ENCODE measurements at regions not wholly inside any gene's neighbourhood (a gene's known extent, or its start where the extent isn't known, plus 50 kb on each side); places are given as distances from the start of the nearest gene placed in this dataset.
A peak's percentile ranks its signal among the peaks of the same experiment; 100 is the strongest.

DNA sequence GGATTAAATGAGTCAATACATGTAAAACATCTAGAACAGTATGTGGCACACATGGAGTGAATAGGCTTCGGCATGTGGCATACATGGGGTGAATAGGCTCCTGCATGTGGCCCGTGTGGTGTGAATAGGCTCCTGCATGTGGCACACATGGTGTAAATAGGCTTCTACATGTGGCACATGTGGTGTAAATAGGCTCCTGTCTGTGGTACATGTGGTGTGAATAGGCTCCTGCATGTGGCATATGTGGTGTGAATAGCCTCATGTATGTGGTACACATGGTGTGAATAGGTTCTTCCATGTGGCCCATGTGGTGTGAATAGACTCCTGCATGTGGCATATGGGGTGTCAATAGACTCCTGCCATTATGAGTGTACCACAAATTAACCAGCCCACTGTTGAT, 219.1 kb upstream of the KIRREL3 start:
- FAIRE-seq (no peak), DNase-seq (ENCODE audit: low read depth, low spot score) (no peak)
- Histone ChIP-seq H3K9ac (replicated peaks; ENCODE audit: extremely low read depth, insufficient read depth, low read length) (no peak overlapping the region), H3K36me3 (ENCODE audit: control insufficient read depth in 2 of 2, extremely low read depth in 1 of 2, insufficient read depth in 2 of 2, low read length in 2 of 2) (no peaks in the 10 kb centered on the region), H3K79me2 (ENCODE audit: control insufficient read depth, insufficient read depth, low read length) (no peaks in the 10 kb centered on the region), H3K9me3 (replicated peaks; ENCODE audit: control insufficient read depth, insufficient read depth, low read length) (no peaks in the 10 kb centered on the region), H3K27ac (ENCODE audit: insufficient read depth, low read depth, low read length) (no peak overlapping the region), H3K4me2 (ENCODE audit: insufficient read depth, low read length) (no peak overlapping the region), H2AFZ (ENCODE audit: low read depth, low read length) (no peak overlapping the region), H3K4me1 (ENCODE audit: control insufficient read depth, extremely low read depth, insufficient read depth, low read length) (no peaks in the 10 kb centered on the region), H3K9me1 (replicated peaks; ENCODE audit: control insufficient read depth, extremely low read depth, insufficient read depth, low read length) (no peaks in the 10 kb centered on the region), H4K20me1 (replicated peaks; ENCODE audit: control insufficient read depth, extremely low read depth, insufficient read depth, low read length) (no peaks in the 10 kb centered on the region), H3K27me3 (ENCODE audit: control insufficient read depth in 2 of 2, insufficient read depth in 2 of 2, low read length in 2 of 2) (no peaks in the 10 kb centered on the region), H3K4me3 (replicated peaks in 1 of 3; ENCODE audit: insufficient read depth in 1 of 3, low read depth in 1 of 3, low read length in 3 of 3) (no peak overlapping the region)
- no TSS peak for BruUV-seq (replicated peaks)
- intact Hi-C loops (cut with micrococcal nuclease) (no loop called here), dilution Hi-C loops (cut with MboI; ENCODE audit: extremely low pct_ligation_motif_present, low sequenced_read_pairs) (no loop called here)
- TF ChIP-seq, protein P1, sequence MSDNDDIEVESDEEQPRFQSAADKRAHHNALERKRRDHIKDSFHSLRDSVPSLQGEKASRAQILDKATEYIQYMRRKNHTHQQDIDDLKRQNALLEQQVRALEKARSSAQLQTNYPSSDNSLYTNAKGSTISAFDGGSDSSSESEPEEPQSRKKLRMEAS (IDR thresholded peaks at IDR 0.05; ENCODE audit: insufficient read depth, insufficient read length) = peak; percentile 26
- no peak for TF ChIP-seq FOS (IDR thresholded peaks at IDR 0.05; ENCODE audit: borderline replicate concordance, insufficient read depth, low read length)
- ChIA-PET POLR2A (no interaction called here), CTCF (no interaction called here)

DNA sequence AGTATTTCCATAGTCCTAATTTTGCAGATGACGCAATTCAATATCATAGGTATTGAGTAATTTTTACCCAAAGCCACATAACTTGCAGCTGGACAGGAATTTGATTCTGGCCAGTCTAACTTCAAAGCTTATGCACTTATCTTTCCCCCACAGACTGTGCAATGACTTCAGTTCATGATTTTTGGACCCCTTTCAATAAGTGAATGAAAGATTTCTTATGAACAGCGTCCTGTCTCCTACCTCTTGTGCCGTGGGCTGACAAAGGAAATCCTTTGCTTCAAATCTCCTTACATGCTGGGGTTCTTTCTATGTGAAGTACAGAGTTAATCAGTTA, 217.7 kb upstream of the KIRREL3 start:
- no peaks in the 10 kb centered on the region for H3K9me3 ChIP-seq (replicated peaks; ENCODE audit: control insufficient read depth, insufficient read depth, low read length)
- no peak overlapping the region for H3K9ac ChIP-seq (replicated peaks; ENCODE audit: extremely low read depth, insufficient read depth, low read length)
- no peak overlapping the region for H2AFZ ChIP-seq (ENCODE audit: low read depth, low read length)
- no TSS peak for BruUV-seq (replicated peaks)
- no peaks in the 10 kb centered on the region for H3K9me1 ChIP-seq (replicated peaks; ENCODE audit: control insufficient read depth, extremely low read depth, insufficient read depth, low read length)
- H3K4me2 ChIP-seq (ENCODE audit: insufficient read depth, low read length) = no peak overlapping the region
- H3K79me2 ChIP-seq (ENCODE audit: control insufficient read depth, insufficient read depth, low read length) = no peaks in the 10 kb centered on the region
- dilution Hi-C loops (cut with MboI; ENCODE audit: extremely low pct_ligation_motif_present, low sequenced_read_pairs) = no loop called here
- H3K4me3 ChIP-seq (replicated peaks in 1 of 3; ENCODE audit: insufficient read depth in 1 of 3, low read depth in 1 of 3, low read length in 3 of 3) = no peak overlapping the region
- no peak overlapping the region for H3K27ac ChIP-seq (ENCODE audit: insufficient read depth, low read depth, low read length)
- TF ChIP-seq, protein P1 (IDR thresholded peaks at IDR 0.05; ENCODE audit: insufficient read depth, insufficient read length) = no peak
- TF ChIP-seq, protein P2, sequence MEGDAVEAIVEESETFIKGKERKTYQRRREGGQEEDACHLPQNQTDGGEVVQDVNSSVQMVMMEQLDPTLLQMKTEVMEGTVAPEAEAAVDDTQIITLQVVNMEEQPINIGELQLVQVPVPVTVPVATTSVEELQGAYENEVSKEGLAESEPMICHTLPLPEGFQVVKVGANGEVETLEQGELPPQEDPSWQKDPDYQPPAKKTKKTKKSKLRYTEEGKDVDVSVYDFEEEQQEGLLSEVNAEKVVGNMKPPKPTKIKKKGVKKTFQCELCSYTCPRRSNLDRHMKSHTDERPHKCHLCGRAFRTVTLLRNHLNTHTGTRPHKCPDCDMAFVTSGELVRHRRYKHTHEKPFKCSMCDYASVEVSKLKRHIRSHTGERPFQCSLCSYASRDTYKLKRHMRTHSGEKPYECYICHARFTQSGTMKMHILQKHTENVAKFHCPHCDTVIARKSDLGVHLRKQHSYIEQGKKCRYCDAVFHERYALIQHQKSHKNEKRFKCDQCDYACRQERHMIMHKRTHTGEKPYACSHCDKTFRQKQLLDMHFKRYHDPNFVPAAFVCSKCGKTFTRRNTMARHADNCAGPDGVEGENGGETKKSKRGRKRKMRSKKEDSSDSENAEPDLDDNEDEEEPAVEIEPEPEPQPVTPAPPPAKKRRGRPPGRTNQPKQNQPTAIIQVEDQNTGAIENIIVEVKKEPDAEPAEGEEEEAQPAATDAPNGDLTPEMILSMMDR (IDR thresholded peaks at IDR 0.05; ENCODE audit: extremely low read depth in 1 of 2, insufficient read depth in 1 of 2, low read depth in 1 of 2, low read length in 2 of 2) = no peak
- no peak for TF ChIP-seq GATA2 (IDR thresholded peaks at IDR 0.05; ENCODE audit: insufficient read depth, insufficient read length, low read depth, low read length)
- no peak for TF ChIP-seq EZH2 (IDR thresholded peaks at IDR 0.05; ENCODE audit: borderline replicate concordance, low read depth, low read length, severe bottlenecking)
- TF ChIP-seq POLR2A (IDR thresholded peaks at IDR 0.05; ENCODE audit: low read depth, low read length) = no peak
- no peak for TF ChIP-seq FOS (IDR thresholded peaks at IDR 0.05; ENCODE audit: borderline replicate concordance, insufficient read depth, low read length)
- FAIRE-seq = no peak
- no peaks in the 10 kb centered on the region for H3K4me1 ChIP-seq (ENCODE audit: control insufficient read depth, extremely low read depth, insufficient read depth, low read length)
- intact Hi-C loops (cut with micrococcal nuclease) = no loop called here
- ChIA-PET POLR2A (no interaction called here), CTCF (no interaction called here)
- DNase-seq (ENCODE audit: low read depth, low spot score) = no peak
- no peaks in the 10 kb centered on the region for H3K36me3 ChIP-seq (ENCODE audit: control insufficient read depth in 2 of 2, extremely low read depth in 1 of 2, insufficient read depth in 2 of 2, low read length in 2 of 2)
- H3K27me3 ChIP-seq (ENCODE audit: control insufficient read depth in 2 of 2, insufficient read depth in 2 of 2, low read length in 2 of 2) = no peaks in the 10 kb centered on the region
- H4K20me1 ChIP-seq (replicated peaks; ENCODE audit: control insufficient read depth, extremely low read depth, insufficient read depth, low read length) = no peaks in the 10 kb centered on the region

All from endothelial cell of umbilical vein (primary cell).